Activated CD4-positive, alpha-beta T cell treated with anti-CD3 and anti-CD28 coated beads, Interleukin-2, amount 10 ng/mL, durations not matched to agents 24 days and 14 days (primary cell): ENCODE measurements at regions not wholly inside any gene's neighbourhood (a gene's known extent, or its start where the extent isn't known, plus 50 kb on each side); places are given as distances from the start of the nearest gene placed in this dataset.
"Not testable (repeated sequence)": the region's sequence is repeated elsewhere in the genome, so short reads cannot be mapped to it uniquely, and the experiment has no call there.

Experiments
- DNase-seq: peaks from one replicate; pipeline ENCODE4 v3.0.0; 2022
- H3K27ac Mint-ChIP-seq: one replicate; pipeline ENCODE4 v1.8.0; 2022; ENCODE audit warnings: mild to moderate bottlenecking, mixed read lengths
- H3K27me3 Mint-ChIP-seq: one replicate; pipeline ENCODE4 v1.8.0; 2022; ENCODE audit warnings: mixed read lengths
- H3K36me3 Mint-ChIP-seq: one replicate; pipeline ENCODE4 v1.8.0; 2022; ENCODE audit warnings: low read depth, mild to moderate bottlenecking, mixed read lengths
- H3K4me1 Mint-ChIP-seq: one replicate; pipeline ENCODE4 v1.8.0; 2021; ENCODE audit warnings: mixed read lengths
- H3K4me3 Mint-ChIP-seq: one replicate; pipeline ENCODE4 v1.8.0; 2022; ENCODE audit warnings: mild to moderate bottlenecking, moderate library complexity, mixed read lengths
- H3K9me3 Mint-ChIP-seq: one replicate; pipeline ENCODE4 v1.8.0; 2021; ENCODE audit warnings: mixed read lengths
- intact Hi-C: fragments of 100-400 bp; cut with micrococcal nuclease; formaldehyde crosslinking; loops from one replicate; pipeline ENCODE4 v1.15.1; 2023

GRCh38 chr18:24616653-24617052, 156.2 kb downstream of the HRH4 start:
- H3K27ac Mint-ChIP-seq: no peak overlapping the region
- H3K36me3 Mint-ChIP-seq: no peaks in the 10 kb centered on the region
- H3K4me3 Mint-ChIP-seq: no peak overlapping the region
- H3K4me1 Mint-ChIP-seq: no peaks in the 10 kb centered on the region
- no peaks in the 10 kb centered on the region for H3K9me3 Mint-ChIP-seq
- intact Hi-C loops: no loop called here
- DNase-seq: peak; percentile 37
- H3K27me3 Mint-ChIP-seq: no peaks in the 10 kb centered on the region

DNA sequence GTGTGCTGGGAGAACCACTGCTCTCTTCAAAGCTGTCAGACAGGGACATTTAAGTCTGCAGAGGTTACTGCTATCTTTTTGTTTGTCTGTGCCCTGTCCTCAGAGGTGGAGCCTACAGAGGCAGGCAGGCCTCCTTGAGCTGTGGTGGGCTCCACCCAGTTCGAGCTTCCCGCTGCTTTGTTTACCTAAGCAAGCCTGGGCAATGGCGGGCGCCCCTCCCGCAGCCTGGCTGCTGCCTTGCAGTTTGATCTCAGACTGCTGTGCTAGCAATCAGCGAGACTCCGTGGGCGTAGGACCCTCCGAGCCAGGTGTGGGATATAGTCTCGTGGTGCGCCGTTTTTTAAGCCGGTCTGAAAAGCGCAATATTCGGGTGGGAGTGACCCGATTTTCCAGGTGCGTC, 164.0 kb downstream of the HRH4 start:
- DNase-seq, H3K27ac Mint-ChIP-seq, H3K4me3 Mint-ChIP-seq, H3K4me1 Mint-ChIP-seq, H3K27me3 Mint-ChIP-seq, H3K36me3 Mint-ChIP-seq, H3K9me3 Mint-ChIP-seq, intact Hi-C loops: not testable (repeated sequence)

GRCh38 chr18:24627644-24628315, 167.3 kb downstream of the HRH4 start:
- no peaks in the 10 kb centered on the region for H3K27me3 Mint-ChIP-seq
- intact Hi-C loops: no loop called here
- no peaks in the 10 kb centered on the region for H3K4me1 Mint-ChIP-seq
- no peak overlapping the region for H3K4me3 Mint-ChIP-seq
- H3K36me3 Mint-ChIP-seq: no peaks in the 10 kb centered on the region
- no peak overlapping the region for H3K27ac Mint-ChIP-seq
- no peaks in the 10 kb centered on the region for H3K9me3 Mint-ChIP-seq
- peak; percentile 22 for DNase-seq

DNA sequence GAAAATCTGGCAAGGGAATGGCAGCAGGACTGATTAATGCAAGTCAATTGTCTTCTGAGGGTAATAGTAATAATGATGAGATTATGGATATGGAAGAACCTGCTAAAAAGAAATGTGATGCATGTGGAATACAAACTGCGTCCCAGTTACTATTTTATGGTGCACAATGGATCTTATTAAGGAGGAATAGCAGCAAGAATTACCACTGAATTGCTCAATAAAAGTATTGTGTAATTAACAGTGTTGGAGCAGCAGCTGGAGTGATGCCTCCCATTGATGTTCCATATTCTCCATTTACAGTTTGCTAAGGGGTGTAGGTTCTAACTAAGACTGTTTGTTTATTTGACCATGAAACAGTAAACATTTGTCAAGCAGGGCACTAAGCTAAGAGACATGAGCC, 167.9 kb downstream of the HRH4 start:
- H3K4me1 Mint-ChIP-seq: no peaks in the 10 kb centered on the region
- no peaks in the 10 kb centered on the region for H3K9me3 Mint-ChIP-seq
- no peaks in the 10 kb centered on the region for H3K36me3 Mint-ChIP-seq
- DNase-seq: peak; percentile 3
- intact Hi-C loops: no loop called here
- H3K27ac Mint-ChIP-seq: no peak overlapping the region
- no peaks in the 10 kb centered on the region for H3K27me3 Mint-ChIP-seq
- no peak overlapping the region for H3K4me3 Mint-ChIP-seq

DNA sequence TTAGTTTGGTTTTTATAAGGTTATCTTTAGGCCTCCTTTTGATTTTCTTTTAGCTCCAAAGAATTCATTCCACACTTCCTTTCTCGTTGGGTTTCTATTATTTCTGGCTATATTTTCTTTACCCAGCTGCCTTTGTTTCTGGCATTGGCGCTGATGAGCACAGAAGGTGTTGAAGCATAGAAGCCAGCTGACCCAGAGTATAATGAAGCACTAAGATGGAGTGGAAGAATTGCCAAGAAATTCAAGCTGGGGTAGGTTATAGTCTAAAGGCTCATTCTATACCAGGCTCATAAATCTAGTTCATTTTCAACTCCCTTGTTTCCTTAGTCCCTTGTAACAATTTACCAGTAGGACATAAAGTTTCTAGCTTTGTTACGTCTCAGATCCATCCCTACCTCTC, 169.5 kb downstream of the HRH4 start:
- intact Hi-C loops: no loop called here
- peak; percentile 18 for DNase-seq
- Mint-ChIP-seq H3K36me3 (no peaks in the 10 kb centered on the region), H3K4me3 (no peak overlapping the region), H3K9me3 (no peaks in the 10 kb centered on the region), H3K27ac (no peak overlapping the region), H3K4me1 (no peaks in the 10 kb centered on the region), H3K27me3 (no peaks in the 10 kb centered on the region)

GRCh38 chr18:24630346-24630880, 170.0 kb downstream of the HRH4 start:
- no peaks in the 10 kb centered on the region for H3K9me3 Mint-ChIP-seq
- peak; percentile 16 for DNase-seq
- intact Hi-C loops: no loop called here
- H3K4me3 Mint-ChIP-seq: no peak overlapping the region
- no peaks in the 10 kb centered on the region for H3K27me3 Mint-ChIP-seq
- no peak overlapping the region for H3K27ac Mint-ChIP-seq
- no peaks in the 10 kb centered on the region for H3K4me1 Mint-ChIP-seq
- H3K36me3 Mint-ChIP-seq: no peaks in the 10 kb centered on the region

- intact Hi-C loops: no loop called here
- Mint-ChIP-seq H3K4me3 (no peak overlapping the region), H3K36me3 (no peaks in the 10 kb centered on the region), H3K27ac (no peak overlapping the region), H3K9me3 (no peaks in the 10 kb centered on the region), H3K27me3 (no peaks in the 10 kb centered on the region), H3K4me1 (no peaks in the 10 kb centered on the region)
- no peak for DNase-seq
Observed at GRCh38 chr18:24631243-24632025, 171.0 kb downstream of the HRH4 start.

GRCh38 chr18:24632158-24632988, 171.9 kb downstream of the HRH4 start:
- no peak overlapping the region for H3K27ac Mint-ChIP-seq
- H3K27me3 Mint-ChIP-seq: no peaks in the 10 kb centered on the region
- no peak overlapping the region for H3K4me3 Mint-ChIP-seq
- DNase-seq: no peak
- H3K4me1 Mint-ChIP-seq: no peaks in the 10 kb centered on the region
- H3K9me3 Mint-ChIP-seq: no peaks in the 10 kb centered on the region
- intact Hi-C loops: no loop called here
- H3K36me3 Mint-ChIP-seq: no peaks in the 10 kb centered on the region

DNA sequence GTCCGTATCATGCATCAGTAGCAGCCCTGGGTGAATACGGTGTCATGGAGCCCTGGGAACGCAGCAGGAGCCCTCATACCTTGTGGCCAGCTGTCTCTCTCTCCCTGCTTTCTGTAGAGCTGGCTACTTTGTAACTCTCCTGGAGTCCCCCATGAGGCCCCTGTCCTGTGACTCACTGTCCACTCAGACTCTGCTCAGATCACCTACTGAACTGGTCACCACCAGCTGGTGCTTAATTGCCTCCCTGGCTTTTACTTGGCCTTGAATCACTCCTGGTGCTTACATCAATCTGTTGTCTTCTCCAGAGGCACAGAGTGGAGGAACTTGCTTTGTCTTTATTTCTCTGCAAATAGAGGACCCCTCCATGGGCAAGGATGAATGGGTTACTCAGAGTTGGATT, 172.7 kb downstream of the HRH4 start:
- Mint-ChIP-seq H3K36me3 (no peaks in the 10 kb centered on the region), H3K4me1 (no peaks in the 10 kb centered on the region)
- intact Hi-C loops: no loop called here

GRCh38 chr18:24649571-24649970, 189.1 kb downstream of the HRH4 start:
- Mint-ChIP-seq H3K4me3 (no peak overlapping the region), H3K4me1 (no peaks in the 10 kb centered on the region), H3K9me3 (no peaks in the 10 kb centered on the region), H3K36me3 (no peaks in the 10 kb centered on the region), H3K27ac (no peak overlapping the region), H3K27me3 (peaks cover 3% of the 10 kb centered on the region)
- intact Hi-C loops: no loop called here
- no peak for DNase-seq

More for the DNA sequence above, 172.7 kb downstream of the HRH4 start:
- no peak for DNase-seq
- no peak overlapping the region for H3K27ac Mint-ChIP-seq
- no peaks in the 10 kb centered on the region for H3K9me3 Mint-ChIP-seq
- no peaks in the 10 kb centered on the region for H3K27me3 Mint-ChIP-seq
- no peak overlapping the region for H3K4me3 Mint-ChIP-seq

DNA sequence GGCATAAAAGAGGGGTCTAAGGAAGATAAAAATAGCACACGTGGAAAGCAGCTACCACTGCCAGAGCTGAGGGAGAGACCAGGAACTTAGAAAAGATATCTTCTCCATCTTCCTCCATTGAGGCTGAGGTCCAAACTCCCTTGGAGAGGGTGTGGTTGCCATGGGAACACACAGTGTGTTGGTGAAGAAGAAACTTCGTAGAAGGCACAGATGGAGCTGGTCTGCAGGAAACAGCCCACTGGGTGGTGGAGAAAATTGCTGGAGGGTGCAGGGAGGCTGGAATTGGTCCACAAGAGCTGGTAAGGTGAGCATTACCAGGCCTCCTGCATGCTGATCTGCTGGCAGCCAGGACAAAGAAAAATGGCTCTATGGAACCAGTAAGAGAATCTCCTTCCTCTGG, 191.0 kb downstream of the HRH4 start:
- Mint-ChIP-seq H3K4me1 (no peaks in the 10 kb centered on the region), H3K36me3 (no peaks in the 10 kb centered on the region), H3K27me3 (no peaks in the 10 kb centered on the region), H3K27ac (no peak overlapping the region), H3K9me3 (no peaks in the 10 kb centered on the region), H3K4me3 (no peak overlapping the region)
- no peak for DNase-seq
- intact Hi-C loops: no loop called here

DNA sequence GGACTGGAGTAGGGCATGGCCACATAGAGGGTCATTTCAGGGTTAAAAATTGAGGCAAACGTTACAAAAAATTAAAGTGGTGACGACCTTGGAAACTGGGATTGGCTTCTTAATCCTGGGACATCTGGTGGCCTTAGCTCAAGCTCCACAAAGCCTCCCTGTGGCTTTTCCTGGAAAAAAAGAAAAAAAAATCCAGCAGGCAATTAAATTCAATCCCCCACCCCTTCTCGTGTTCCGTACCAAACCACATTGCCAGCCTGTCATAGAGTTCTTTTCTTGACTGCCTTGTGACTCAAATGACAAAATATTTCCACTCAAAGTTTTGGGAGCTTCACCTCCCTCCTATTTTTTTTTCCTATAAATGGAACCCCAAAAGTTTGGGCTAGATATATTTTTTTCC, 195.6 kb downstream of the HRH4 start:
- intact Hi-C loops: no loop called here
- H3K27me3 Mint-ChIP-seq: peaks cover 2% of the 10 kb centered on the region
- peaks cover 8% of the 10 kb centered on the region for H3K4me1 Mint-ChIP-seq
- no peaks in the 10 kb centered on the region for H3K36me3 Mint-ChIP-seq
- H3K4me3 Mint-ChIP-seq: no peak overlapping the region
- no peak overlapping the region for H3K27ac Mint-ChIP-seq
- DNase-seq: no peak
- H3K9me3 Mint-ChIP-seq: no peaks in the 10 kb centered on the region

DNA sequence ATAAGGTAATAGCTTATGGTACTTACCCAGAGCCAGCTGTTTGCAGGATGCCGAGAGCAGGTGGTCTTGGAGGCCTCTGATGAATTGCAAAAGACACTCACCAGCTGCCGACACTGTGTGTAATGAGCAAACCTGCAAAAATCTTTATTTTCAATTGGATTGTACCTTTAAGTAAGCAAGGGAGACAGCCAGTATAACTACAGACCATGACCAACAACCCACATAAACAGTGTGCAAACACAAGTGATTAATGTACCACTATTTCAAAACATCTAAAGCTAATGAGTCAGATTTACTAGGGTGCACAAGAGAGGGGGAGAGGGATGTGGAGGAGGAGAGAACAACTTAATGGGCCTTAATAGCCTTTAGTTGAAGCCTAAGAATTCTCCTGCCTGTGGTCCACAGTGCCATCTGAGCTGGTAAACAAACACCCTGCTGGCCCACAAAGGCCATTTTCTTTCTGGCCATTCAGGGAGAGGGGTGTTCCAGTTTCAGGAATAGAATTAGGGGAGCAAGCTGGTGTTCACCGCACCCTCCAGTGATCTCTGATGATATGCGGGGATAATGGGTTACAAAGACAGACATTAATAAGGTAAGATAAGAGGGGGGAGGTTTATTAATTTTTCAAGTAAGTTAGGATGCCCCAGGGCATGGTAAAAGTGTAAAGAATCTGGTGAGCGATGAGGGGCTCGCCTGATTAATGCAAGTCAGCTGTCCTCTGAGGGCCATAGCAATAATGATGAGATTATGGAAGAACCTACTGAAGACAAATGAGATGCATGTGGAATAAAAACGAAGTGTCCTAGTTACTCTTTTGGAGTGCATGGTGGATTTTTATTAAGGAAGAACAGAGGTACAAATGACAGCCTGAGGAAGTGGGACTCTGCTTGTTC, 196.4 kb downstream of the HRH4 start:
- intact Hi-C loops: no loop called here
- no peaks in the 10 kb centered on the region for H3K9me3 Mint-ChIP-seq
- DNase-seq: no peak
- peaks cover 8% of the 10 kb centered on the region for H3K4me1 Mint-ChIP-seq
- H3K27ac Mint-ChIP-seq: no peak overlapping the region
- H3K4me3 Mint-ChIP-seq: no peak overlapping the region
- H3K36me3 Mint-ChIP-seq: no peaks in the 10 kb centered on the region
- peaks cover 2% of the 10 kb centered on the region for H3K27me3 Mint-ChIP-seq
